ENCODE measurements at regions not wholly inside any gene's neighbourhood (a gene's known extent, or its start where the extent isn't known, plus 50 kb on each side); places are given as distances from the start of the nearest gene placed in this dataset.

DNA sequence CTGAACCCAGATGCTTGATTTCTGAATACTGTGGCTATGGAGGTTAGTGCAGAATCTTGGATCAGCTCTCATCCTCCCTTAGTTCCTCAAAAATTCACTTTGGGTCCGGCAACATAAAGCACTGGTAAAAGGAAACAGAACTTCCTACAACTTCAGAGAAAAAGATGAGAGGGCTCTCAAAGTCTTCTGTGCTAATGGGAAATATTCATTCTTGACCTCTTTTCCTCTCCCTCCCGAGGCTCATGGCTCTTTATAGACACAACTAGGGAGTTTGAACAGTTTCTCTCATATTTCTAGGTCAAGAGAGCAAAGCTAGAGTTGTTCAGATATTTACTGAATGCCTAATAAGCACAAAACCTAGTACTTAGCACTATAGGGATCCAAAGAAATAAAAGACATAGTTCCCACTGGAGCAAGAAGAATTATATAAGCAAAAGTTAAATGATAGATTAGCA is 124.1 kb upstream of the TCF21 start:
- TF ChIP-seq, protein P1, sequence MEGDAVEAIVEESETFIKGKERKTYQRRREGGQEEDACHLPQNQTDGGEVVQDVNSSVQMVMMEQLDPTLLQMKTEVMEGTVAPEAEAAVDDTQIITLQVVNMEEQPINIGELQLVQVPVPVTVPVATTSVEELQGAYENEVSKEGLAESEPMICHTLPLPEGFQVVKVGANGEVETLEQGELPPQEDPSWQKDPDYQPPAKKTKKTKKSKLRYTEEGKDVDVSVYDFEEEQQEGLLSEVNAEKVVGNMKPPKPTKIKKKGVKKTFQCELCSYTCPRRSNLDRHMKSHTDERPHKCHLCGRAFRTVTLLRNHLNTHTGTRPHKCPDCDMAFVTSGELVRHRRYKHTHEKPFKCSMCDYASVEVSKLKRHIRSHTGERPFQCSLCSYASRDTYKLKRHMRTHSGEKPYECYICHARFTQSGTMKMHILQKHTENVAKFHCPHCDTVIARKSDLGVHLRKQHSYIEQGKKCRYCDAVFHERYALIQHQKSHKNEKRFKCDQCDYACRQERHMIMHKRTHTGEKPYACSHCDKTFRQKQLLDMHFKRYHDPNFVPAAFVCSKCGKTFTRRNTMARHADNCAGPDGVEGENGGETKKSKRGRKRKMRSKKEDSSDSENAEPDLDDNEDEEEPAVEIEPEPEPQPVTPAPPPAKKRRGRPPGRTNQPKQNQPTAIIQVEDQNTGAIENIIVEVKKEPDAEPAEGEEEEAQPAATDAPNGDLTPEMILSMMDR (IDR thresholded peaks at IDR 0.05; ENCODE audit: extremely low read depth, insufficient read depth, missing control alignments), result no peak
- in situ Hi-C loops (cut with MboI; ENCODE audit: low pct_unique_long_range_greater_than_20kb, low sequenced_read_pairs, unreplicated experiment), result no loop called here

DNA sequence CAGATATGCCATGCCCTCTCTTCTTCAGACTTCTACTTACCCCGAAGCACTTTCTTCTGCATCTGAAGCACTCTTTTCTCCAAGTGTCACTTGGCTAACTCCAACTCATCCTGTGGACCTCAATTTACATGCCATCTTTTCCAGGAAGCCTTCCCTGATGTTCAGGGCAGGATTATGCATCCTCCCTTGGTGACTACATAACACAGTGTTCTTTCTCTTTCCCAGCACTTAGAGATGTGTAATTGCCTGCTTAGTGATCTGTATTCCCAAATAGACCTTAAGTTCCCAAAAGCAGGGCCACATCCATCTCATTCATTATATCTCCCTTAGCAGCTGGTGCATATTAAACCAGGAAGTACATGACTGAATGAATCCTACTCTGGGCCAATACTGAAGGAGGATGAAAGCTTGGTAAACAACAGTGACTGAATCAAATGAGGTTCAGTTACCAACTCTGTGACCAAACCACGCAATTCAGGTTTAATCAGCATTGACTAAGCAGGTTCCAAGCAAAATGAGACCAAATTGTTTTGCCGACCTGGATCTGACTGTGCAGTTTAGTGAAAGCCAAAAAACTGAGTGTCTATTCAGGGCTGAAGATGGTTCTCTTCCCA is 121.4 kb upstream of the TCF21 start:
- in situ Hi-C loops (cut with MboI; ENCODE audit: low pct_unique_long_range_greater_than_20kb, low sequenced_read_pairs, unreplicated experiment), result no loop called here
- DNase-seq (ENCODE audit: low spot score), result no peak
- TF ChIP-seq, protein P1 (IDR thresholded peaks at IDR 0.05; ENCODE audit: extremely low read depth, insufficient read depth, missing control alignments), result no peak

More for the DNA sequence above, 124.1 kb upstream of the TCF21 start:
- no peak for DNase-seq (ENCODE audit: low spot score)

DNA sequence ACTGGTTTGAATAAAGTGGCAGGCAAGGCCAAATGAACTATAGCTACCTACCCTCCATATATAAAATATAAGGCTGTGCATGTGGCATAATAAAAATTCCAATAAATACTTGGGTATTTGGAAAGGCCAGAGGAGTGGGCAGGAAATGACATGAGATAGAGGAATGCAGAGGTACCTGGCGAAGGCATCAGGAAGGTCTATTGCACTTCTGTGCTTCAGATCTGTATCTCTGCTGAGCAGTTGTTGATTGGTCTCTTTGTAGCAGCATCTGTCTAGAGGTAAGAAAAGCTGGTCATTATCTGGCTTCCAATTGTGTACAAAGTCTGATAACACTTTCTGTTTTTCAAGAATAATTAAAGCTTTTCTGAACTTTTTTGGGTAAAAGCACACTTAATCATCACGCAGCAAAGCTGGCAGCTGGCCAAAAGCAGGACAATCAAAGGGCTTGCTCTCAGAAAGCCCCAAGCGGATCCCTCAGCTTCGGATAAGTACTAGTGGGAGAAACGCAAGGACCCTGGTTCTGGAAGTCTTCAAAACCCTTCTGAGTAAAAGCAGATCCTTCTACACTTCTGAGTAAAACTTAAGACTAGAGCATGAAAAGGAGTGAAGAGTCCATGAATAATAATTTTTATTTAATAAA is 120.1 kb upstream of the TCF21 start:
- in situ Hi-C loops (cut with MboI; ENCODE audit: low pct_unique_long_range_greater_than_20kb, low sequenced_read_pairs, unreplicated experiment), result no loop called here
- TF ChIP-seq, protein P1 (IDR thresholded peaks at IDR 0.05; ENCODE audit: extremely low read depth, insufficient read depth, missing control alignments), result no peak
- DNase-seq (ENCODE audit: low spot score), result no peak

DNA sequence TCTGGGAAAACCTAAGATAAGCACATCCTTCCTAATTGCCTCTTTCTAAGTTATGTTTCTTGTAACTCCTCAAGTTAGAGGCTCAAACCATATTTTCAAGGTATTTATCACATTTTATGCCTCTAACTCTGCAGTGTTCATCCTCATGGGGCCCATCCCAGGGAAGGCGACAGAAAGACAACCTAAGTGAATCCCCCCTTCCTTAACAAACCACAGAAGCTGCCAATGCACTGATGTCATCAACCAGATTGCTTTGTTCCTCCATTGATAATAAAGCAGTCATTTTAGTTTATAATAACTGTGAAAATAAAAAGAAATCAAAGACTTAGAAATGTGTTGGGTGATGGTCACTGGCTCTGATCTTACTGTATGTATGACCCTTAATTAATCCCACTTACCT is 119.5 kb upstream of the TCF21 start:
- in situ Hi-C loops (cut with MboI; ENCODE audit: low pct_unique_long_range_greater_than_20kb, low sequenced_read_pairs, unreplicated experiment), result no loop called here
- no peak for DNase-seq (ENCODE audit: low spot score)
- TF ChIP-seq, protein P1 (IDR thresholded peaks at IDR 0.05; ENCODE audit: extremely low read depth, insufficient read depth, missing control alignments), result no peak

DNA sequence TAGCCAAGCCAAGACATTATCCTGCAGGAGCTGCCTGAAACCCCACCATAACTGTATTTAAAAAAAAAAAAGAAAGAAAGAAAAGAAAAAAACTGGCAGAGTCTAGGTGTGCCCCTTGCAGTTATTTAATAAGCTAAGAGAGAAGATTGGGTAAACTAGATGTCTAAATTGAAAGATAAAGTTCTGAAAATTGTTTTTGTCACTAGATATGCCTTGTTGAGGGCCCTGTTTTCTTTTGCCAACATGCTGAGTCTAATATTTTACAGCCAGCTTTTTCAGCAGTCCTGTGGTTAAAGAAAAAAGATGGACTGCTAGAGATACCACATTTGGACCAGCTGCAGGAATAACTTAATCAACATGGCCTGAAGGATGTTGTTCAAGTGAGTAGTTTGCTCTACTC is 116.3 kb upstream of the TCF21 start:
- in situ Hi-C loops (cut with MboI; ENCODE audit: low pct_unique_long_range_greater_than_20kb, low sequenced_read_pairs, unreplicated experiment), result no loop called here
- TF ChIP-seq, protein P1 (IDR thresholded peaks at IDR 0.05; ENCODE audit: extremely low read depth, insufficient read depth, missing control alignments), result no peak
- no peak for DNase-seq (ENCODE audit: low spot score)

DNA sequence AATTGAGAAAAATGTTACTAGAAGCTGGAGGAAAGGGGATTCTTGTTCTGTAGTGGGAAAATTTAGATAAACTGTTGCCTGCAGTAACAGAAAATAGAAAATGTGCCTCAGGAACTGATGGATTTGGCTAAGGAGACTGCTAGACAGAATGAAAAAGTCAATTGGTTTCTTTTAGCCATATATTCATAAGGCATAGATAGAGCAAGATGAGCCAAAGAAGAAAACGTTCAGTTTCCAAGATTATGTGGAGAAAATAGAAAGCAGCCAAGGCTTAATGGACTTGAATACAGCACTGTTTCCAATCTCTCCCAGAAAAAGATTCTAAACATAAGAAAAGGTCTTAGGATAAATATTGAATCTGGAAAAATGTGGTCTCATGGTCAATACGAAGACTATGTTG is 115.1 kb upstream of the TCF21 start:
- in situ Hi-C loops (cut with MboI; ENCODE audit: low pct_unique_long_range_greater_than_20kb, low sequenced_read_pairs, unreplicated experiment), result no loop called here
- DNase-seq (ENCODE audit: low spot score), result no peak
- TF ChIP-seq, protein P1 (IDR thresholded peaks at IDR 0.05; ENCODE audit: extremely low read depth, insufficient read depth, missing control alignments), result no peak
